Cardiac septum (tissue), 1 donor: ENCODE measurements at regions not wholly inside any gene's neighbourhood (a gene's known extent, or its start where the extent isn't known, plus 50 kb on each side); places are given as distances from the start of the nearest gene placed in this dataset.

Experiments
- DNase-seq: peaks from one replicate; pipeline ENCODE4 v3.0.0-alpha.2; 2020; ENCODE audit warnings: low spot score
- intact Hi-C: fragments of 100-400 bp; cut with DNase I; formaldehyde crosslinking; loops from one replicate; pipeline ENCODE4 v1.14.0; 2022
- donor health status: DM: no; HTN: no; CAD: no.

- intact Hi-C loops, result loop anchor here (5.0 kb wide), 2 partner anchors 135 to 215 kb away; no protein-coding TSS in a partner anchor
These were observed 75.4 kb upstream of the MAP4K3 start for GRCh38 chr2:39512434-39512935.

GRCh38 chr2:39512941-39513340, 75.9 kb upstream of the MAP4K3 start:
- intact Hi-C loops, result loop anchor here (5.0 kb wide), 2 partner anchors 136 to 214 kb away; no protein-coding TSS in a partner anchor
- no peak for DNase-seq

More at GRCh38 chr2:39512434-39512935, 75.4 kb upstream of the MAP4K3 start:
- no peak for DNase-seq

- DNase-seq, result no peak
- intact Hi-C loops, result loop anchor here (2.0 to 5.0 kb wide), 3 partner anchors 136 to 214 kb away; no protein-coding TSS in a partner anchor
These were observed 76.6 kb upstream of the MAP4K3 start for GRCh38 chr2:39513641-39514094.

DNA sequence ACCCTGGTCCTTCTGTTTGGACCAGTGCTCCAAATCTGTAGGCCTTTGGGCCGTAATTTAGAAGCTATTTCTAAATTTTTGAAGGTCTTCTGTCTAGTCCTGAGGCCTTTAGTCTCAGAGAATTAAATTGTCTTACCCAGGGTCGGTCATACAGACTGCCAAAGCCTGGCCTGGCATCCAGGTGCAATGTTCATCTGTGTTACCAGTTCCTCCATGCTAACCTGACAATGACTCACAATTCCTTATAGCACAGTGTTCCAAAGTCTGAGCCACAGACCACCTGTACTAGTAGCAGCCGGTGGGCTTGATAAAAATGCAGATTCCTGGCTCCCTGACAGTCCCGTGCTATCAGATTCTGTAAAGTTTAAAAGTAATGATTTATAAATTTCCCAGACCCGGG, 77.7 kb upstream of the MAP4K3 start:
- intact Hi-C loops, result loop anchor here (2.0 to 5.0 kb wide), 4 partner anchors 77 to 212 kb away; no protein-coding TSS in a partner anchor
- no peak for DNase-seq

- intact Hi-C loops, result loop anchor here (2.0 to 5.0 kb wide), 2 partner anchors 77 to 181 kb away; no protein-coding TSS in a partner anchor
- no peak for DNase-seq
These were observed 78.3 kb upstream of the MAP4K3 start for GRCh38 chr2:39515273-39515896.

GRCh38 chr2:39515897-39516346, 78.8 kb upstream of the MAP4K3 start:
- no peak for DNase-seq
- intact Hi-C loops, result loop anchor here (2.0 to 5.0 kb wide), 2 partner anchors 76 to 181 kb away; no protein-coding TSS in a partner anchor

DNA sequence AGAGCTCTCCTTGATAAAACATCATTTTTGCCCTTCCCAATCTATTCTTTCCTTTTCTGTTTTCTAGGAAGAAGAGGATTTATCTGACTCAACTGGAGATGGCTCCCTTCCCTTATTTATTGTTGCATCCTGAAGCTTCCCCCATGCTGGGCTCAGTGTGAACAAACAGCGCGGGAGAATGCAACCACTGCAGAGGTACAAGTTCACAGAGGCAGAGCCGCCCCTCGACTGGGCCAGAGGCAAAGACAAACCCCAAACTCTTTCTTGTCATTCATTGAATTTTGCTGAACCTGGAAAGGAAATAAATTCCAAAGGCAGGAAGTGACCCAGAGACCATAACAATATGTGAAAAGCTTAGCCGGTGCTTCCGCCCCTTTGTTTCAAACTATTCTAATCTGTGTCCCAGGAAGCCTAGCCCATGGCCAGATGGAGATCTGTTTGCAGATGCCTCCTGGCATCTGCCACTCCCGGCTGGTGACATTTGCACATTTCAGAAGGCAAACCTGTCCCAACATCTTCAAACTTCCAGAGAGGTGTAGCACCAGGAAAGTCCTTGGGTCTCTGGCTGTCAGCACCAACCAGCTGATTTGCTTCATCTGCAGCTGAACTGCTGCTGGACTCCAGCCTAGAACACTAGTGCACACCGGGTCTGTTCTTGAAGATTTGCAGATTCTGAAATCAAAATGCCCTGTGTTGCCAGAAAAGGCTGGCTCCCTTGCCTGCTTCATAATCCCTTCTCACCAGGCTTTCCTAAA, 79.4 kb upstream of the MAP4K3 start:
- DNase-seq, result no peak
- intact Hi-C loops, result loop anchor here (5.0 kb wide), 1 partner anchor 76 kb away; no protein-coding TSS in a partner anchor

GRCh38 chr2:39517102-39517436, 80.0 kb upstream of the MAP4K3 start:
- intact Hi-C loops, result loop anchor here (5.0 kb wide), 1 partner anchor 75 kb away; no protein-coding TSS in a partner anchor
- DNase-seq, result no peak

DNA sequence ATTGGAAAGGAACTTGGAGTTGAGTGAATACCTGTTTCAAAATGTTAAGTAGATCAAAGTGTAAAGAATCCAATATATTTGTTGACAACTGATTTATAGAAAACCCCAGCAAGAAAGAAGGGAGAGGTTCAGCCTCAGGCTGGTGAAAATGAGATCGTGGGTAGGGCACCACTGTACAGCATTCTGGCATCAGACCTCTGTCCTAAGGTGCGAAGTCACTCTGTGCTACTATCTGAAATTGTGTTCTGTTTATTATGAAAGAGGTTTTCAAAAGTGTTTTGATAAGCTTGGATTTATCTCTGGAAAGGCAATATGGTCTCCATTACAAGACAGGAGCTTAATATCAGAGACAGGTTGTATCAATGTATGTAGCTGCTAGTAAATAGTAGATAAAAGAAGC, 80.5 kb upstream of the MAP4K3 start:
- intact Hi-C loops, result loop anchor here (5.0 kb wide), 1 partner anchor 75 kb away; no protein-coding TSS in a partner anchor
- DNase-seq, result no peak

DNA sequence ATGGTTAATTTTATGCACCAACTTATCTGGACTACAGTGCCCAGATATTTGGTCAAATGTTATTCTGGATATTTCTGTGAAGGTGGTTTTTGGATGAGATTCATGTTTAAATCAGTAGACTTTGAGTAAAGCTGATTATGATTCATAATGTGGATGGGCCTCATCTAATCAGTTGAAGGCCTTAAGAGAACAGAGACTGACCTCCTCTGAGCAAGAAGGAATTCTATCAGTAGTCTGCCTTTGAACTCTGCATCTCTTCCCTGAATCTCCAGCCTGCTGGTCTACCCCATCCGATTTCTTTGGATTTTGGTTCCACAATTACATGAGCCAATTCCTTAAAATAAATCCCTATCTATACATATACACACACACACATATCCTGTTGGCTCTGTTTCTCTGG, 82.8 kb upstream of the MAP4K3 start:
- DNase-seq, result no peak
- intact Hi-C loops, result loop anchor here (5.0 kb wide), 1 partner anchor 72 kb away; no protein-coding TSS in a partner anchor

DNA sequence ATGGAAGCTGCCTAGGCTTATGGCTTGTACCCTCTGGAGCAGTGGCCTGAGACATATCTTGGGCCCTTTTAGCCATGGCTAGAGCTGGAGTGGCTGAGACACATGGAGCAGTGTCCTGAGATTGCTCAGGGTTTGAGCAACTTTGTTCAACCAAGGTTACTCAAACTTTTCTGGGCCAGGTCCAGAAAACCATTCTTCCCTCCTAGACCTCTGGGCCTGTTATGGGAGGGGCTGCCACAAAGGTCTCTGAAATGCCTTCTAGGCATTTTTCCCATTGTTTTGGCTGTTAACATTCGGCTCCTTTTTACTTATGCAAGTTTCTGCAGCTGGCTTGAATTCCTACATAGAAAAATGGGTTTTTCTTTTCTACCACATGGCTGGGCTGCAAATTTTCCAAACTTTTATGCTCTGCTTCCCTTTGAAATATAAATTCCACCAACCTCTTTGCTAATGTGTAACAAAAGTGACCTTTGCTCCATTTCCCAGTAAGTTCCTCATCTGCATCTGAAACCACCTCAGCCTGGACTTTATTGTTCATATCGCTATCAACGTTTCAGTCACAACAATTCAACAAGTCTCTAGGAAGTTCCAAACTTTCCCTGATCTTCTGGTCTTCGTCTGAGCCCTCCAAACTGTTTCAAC, 84.9 kb upstream of the MAP4K3 start:
- intact Hi-C loops, result no loop called here
- no peak for DNase-seq

- no peak for DNase-seq
- intact Hi-C loops, result no loop called here
These were observed 85.4 kb upstream of the MAP4K3 start for GRCh38 chr2:39522518-39522877.

GRCh38 chr2:39523308-39524044, 86.4 kb upstream of the MAP4K3 start:
- intact Hi-C loops, result no loop called here

GRCh38 chr2:39524061-39524460, 87.0 kb upstream of the MAP4K3 start:
- intact Hi-C loops, result no loop called here
- no peak for DNase-seq

More at GRCh38 chr2:39523308-39524044, 86.4 kb upstream of the MAP4K3 start:
- no peak for DNase-seq

- intact Hi-C loops, result no loop called here
- no peak for DNase-seq
These were observed 87.9 kb upstream of the MAP4K3 start for GRCh38 chr2:39524756-39525635.

GRCh38 chr2:39525636-39526412, 88.7 kb upstream of the MAP4K3 start:
- intact Hi-C loops, result no loop called here
- DNase-seq, result no peak

- intact Hi-C loops, result no loop called here
These were observed 91.6 kb upstream of the MAP4K3 start for GRCh38 chr2:39528701-39529100.

More at GRCh38 chr2:39528701-39529100, 91.6 kb upstream of the MAP4K3 start:
- DNase-seq, result no peak
